Muscle of back (tissue), 3 donors: ENCODE measurements at regions not wholly inside any gene's neighbourhood (a gene's known extent, or its start where the extent isn't known, plus 50 kb on each side); places are given as distances from the start of the nearest gene placed in this dataset.
"Not testable (repeated sequence)": the region's sequence is repeated elsewhere in the genome, so short reads cannot be mapped to it uniquely, and the experiment has no call there.

ENCODE experiments used
- DNase-seq, 3 donors: peaks; one replicate each; pipeline versions ENCODE4 v3.0.0 to v3.0.0-alpha.2; 2013

DNA sequence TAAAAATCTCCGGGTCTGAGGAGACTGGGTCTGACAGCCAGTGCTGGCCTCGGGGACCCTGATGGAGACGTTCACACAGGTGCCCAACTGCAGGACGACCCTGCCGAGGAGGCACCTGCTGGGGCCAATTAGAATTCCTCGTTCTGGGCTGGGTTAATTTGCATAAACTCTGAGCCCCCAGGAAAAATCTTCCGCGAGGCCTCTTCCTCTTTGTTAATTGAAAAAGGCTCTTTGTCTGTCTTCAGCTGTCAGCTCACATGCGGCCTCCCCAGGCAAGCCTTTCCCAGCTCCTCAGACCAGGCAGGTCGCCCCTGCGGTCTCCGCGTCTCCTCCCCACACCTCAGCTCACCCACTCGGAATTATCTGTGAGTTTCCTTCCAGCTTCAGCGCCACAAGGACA, 400.2 kb downstream of the SEC14L1 start:
- no peak for DNase-seq

DNA sequence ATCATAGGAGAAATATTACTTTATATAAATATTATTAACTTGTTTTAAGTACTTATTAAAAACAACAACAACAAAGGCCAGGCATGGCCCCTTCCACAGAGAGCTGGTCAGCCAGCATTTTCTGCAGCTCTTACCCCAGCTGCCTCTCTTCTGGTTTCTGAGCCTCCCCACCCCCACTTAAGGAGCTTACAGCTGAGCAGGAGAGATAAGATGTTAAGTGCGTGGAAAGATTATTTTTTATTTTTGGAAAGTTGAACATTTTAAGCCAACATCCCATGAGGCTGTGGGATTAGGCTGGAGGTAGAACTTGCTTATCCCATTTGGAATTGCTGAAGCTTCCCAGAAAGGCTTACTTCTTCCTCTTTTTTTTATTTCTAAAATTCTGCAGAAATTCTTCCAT, 401.2 kb downstream of the SEC14L1 start:
- no peak for DNase-seq

DNA sequence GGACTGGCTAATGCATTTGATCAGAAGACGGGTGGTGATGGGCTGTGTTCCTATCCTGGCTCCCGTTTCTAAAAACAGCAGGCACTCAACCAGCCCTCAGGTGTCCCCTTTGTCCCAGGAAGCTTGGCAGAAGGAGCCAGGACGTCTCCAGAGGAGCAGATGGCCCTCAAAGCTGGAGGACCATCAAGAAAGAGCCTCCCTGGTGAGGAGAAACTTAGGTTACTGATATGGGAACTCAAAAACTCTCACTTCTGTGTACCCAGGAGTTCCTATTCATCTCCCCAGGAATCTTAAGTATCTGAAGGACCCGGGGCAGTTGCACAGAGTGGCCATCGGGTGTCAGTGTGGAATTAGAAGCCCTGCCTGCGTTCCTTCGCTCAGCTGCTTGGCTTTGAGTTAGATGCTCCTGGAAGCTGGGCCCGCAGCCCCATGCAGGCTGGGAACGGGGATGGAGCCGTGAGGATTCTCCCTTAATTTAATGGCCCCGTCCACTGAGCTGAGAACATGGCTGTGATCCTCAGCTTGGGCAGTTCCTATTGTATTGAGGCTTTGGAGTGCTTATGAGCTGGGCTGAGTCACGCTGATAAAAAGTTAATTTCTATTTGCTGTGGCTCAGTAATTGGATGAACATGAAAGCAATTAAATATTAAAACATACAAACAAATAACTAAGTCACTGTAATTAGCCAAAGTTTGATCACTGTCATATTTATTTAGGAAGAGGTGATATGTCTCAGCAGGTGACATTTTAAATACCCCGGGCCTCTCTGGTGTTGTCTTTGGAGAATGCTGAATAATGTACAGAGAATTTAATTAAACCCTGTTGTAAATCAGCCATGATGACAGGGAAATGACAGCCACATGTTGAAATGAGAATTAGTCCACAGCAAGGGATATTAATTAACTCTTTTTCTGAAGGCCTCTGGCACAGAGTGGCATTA, 402.1 kb downstream of the SEC14L1 start:
- DNase-seq, result peak; percentile 81 to 94 (median 90)

- DNase-seq, result no peak
These were observed 403.0 kb downstream of the SEC14L1 start for GRCh38 chr17:77543801-77544200.

DNA sequence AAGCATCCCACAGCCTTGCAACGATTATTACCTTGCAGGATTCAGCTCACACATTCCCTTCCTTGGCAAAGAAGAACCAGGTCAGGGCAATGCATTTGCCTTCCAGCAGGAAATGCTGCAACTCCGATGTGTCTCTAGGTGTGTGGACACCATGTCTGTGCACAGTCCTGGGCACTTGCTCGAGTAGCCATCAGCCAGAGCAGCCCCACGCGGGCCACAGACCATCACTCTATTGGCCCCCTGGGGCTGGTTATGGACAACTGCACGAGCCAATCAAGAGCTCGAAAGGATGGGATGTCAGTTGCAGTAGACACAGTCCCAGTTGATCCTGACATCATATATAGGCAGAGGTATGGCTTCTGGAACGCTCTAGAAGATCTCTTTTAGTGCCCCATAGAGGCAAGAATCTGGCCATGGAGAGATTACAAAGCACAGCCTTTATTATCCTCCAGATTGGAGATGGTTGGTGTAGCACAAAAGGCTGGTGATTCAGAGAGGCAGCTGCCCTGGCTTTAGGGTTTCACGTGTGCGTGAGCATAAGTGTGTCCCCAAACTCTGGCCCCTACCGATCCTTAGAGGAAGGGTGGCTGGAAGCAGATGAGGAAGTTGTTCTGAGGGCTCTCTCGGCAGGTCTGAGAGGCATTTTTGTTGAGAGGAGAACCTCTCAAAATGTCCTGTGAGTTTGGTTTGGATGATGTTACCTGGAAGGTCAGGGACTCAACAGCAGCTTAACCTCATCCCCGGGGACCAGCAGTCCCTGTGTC, 403.8 kb downstream of the SEC14L1 start:
- no peak for DNase-seq

- no peak for DNase-seq
These were observed 406.0 kb downstream of the SEC14L1 start for GRCh38 chr17:77546772-77547241.

GRCh38 chr17:77548967-77549366, 408.2 kb downstream of the SEC14L1 start:
- DNase-seq, result no peak

DNA sequence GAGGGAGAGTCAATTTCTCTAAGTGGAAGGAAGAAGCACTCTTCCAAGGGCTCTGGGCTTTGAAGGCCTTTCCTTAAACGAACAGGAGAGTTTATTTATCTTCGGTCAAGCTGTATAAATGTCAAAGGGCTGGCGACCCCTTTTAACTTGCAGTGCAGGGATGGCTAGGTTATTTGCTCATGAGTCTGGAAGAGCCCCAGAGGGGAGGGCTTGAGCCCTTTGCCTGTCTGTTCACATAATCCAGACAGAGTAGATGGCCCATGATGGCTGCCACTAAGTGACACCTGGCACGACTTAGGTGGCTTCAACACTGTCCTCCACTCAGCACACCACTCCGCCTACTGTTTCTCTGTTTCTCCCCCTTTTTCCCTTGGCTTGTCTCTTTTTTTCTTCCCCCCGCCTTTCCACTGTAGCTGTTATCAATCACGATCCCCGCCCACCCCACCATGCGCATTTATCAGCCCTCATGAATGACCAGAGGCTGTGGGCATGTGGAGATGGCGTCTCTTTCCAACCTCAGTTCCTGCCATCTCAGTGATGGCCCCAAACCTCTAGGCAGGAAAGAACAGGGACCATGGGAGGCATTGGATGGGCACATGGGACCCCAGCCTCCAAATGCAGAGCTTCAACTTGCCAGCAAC, 408.7 kb upstream of the TNRC6C start:
- DNase-seq, result no peak

DNA sequence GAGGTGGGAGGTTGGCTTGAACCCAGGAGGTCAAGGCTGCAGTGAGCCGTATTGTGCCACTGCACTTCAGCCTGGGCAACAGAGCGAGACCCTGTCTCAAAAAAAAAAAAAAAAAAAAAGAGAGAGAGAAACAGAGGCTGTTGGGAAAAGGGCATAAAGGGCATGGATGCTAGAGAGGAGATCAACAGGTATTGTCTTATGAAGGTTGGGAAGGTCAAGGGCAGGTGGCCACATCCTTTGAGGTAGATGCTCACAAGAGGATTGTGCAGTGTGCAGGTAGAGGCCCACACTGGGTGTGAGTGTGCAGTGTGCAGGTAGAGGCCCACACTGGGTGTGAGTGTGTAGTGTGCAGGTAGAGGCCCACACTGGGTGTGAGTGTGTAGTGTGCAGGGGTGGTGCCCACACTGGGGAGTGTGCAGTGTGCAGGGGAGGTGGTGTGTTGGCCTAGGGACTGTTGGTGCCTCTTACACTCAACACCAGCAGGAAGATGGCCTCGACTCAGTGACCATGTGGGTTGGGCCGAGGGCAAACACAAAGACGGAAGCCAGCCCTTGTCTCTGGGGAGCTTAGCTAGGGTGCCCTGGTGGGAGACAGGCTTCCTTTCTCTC, 404.9 kb upstream of the TNRC6C start:
- no peak for DNase-seq

DNA sequence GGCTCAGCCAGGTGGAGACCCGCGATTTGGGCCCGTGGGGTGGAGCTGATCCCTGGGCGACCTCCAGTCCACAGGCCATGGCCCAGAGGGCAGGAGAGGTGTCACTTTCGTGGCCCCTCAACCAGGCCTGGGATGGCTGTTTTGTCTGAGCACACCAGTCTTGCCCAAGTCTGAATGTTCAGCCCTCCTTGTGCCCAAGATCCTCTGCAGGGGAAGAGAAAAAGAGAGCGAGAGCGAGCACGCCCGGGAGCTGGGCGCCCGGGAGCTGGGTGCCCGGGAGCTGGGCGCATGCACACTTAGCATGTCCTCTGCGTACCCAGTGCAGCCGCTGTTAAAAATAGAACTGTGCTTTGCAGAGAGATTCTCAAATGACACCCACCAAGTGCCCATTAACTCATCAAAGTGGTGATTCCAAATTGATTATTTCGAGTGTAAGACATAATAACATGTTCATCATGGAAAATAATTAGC, 403.3 kb upstream of the TNRC6C start:
- DNase-seq, result no peak

- DNase-seq, result peak in 2 of 3 donors; percentile 40
These were observed 402.7 kb upstream of the TNRC6C start for GRCh38 chr17:77555741-77556291.

DNA sequence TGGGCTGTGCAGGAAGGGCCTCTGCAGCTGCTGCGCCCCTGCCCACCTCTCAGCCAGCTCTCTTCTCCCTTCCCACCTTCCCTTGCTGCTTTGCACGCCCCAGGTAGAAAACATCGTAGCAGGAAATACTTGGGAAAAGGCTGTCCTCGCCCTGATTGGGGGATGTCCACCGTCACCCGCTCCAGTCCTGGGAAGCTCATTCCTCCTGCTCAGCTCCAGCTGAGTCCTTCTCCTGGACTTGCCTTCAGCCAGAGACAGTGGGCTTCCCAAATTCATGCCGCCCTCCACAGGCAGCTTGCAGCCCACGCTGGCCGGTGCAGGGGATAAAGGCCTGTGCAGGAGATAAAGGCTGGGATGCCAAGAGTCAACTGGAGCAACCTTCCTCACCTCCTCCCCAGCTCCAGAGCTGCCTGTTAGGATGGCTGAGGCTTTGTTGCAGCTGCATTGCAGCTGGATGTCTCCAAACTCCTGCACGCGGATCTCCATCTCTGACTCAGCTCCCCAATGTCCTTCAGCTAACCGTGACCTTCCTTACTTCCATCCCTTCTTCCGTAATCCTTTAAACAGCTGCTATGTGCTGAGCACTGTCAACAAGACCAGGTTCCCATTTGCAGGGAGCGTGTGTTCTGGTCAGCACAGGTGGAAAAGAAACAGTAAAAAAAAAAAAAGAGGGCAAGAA, 402.0 kb upstream of the TNRC6C start:
- peak; percentile 11 to 66 (median 47) for DNase-seq

DNA sequence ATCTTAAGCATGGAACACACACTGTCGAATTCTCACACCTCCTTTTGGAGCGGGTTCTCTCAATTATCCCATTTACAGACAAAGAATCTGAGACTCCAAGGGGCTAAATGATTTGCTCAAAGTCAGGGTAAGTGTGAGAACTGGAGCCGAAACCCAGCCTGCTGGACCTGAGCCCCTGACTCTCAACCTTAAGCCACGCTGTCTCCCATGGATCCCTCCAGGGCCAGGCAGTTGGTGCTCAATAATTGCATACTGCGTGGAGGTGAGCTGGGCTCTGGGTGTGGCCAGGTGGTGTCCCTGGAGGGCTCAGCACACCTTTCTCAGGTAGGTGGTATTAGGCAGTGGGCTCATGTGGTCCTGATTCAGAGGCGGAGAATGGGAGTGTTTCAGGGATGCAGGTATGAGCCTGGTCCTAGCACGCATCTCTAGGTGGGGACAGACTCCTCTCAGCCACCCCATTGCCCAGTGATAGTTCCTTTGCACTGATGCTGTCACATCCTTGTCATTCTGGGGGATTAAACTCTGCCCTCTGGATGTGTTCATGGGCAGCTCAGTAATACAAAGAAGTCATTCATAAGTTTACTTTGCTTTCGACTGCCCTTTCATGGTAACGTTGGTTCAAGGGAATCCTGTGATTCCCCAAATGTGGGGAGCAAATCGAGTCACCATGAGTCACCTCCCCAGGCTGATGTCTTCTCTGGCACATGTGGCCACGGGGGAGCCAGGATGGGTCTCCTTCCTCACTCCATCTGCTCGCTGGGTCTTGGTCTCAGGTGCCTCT, 399.5 kb upstream of the TNRC6C start:
- DNase-seq, result no peak

- no peak for DNase-seq
These were observed 398.1 kb upstream of the TNRC6C start for GRCh38 chr17:77560381-77560780.

GRCh38 chr17:77560841-77561240, 397.7 kb upstream of the TNRC6C start:
- no peak for DNase-seq

DNA sequence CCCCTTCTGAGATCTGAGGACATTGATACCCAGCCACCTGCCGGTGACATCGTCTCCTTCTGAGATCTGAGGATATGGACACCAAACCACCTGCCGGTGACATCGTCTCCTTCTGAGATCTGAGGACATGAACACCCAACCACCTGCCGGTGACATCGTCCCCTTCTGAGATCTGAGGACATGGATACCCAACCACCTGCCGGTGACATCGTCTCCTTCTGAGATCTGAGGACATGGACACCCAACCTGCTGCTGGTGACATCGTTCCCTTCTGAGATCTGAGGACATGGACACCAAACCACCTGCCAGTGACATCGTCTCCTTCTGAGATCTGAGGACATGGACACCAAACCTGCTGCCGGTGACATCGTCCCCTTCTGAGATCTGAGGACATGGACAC, 396.1 kb upstream of the TNRC6C start:
- DNase-seq, result not testable (repeated sequence)

DNA sequence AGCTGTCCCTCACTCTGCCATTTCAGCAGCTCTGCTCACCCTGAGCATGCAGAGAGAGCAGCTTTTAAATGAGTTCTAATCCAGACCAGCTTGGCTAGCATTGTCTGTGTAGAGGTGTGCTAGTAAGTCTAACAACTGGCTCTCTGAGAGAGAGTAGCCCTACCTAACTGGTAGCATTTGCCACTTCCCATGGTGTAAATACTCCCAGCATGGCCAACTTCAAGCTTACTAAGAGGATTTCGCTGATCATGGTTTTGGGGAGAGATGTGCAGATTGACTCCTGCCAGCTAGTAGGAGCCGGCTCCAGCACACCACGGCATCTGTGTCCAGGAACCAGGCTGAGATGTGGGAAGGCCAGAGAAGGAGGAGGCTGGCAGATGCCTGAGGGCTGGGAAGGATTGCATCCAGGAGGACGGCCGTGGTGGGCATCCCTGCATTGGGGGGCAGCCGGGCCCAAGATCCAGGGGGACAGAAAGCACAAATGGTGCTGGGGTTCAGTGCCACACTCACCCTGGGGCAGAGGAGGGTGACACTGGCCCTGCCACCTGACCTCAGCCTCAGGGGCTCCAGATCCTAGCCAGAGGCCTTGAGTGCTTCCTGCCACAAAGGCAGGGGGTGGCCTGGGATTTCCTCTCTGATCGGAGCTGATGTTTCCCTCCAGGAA, 394.9 kb upstream of the TNRC6C start:
- no peak for DNase-seq

DNA sequence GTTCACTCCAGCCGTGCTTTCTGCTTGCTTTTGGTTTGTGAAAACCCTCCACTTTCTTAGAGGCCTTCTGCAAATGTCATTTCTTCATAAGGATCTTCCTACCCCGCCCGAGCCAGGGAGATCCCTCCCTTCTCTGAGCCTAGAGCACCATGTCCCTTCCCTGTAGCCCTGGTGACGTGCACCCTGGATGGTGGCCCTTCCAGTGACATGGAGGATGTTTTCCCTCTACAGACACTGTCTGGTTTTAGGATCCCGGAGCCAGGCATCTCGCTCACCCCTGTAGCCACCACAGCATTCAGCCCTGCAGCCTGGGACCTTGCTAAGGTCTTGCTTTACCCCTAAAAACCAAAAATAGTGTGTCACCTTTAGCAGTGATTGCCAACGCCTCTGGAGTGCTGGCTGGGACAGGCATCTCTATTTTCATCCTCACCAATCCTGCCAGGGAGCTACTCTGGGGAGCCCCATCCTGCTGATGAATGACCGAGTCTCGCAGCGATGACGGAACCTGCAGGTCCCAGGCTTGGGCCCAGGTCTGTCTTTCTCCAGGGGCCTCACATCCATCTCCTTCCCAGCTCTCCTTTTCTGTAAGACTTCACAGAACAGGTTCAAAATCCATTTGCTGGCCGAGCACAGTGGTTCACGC, 394.1 kb upstream of the TNRC6C start:
- no peak for DNase-seq

- no peak for DNase-seq
These were observed 393.3 kb upstream of the TNRC6C start for GRCh38 chr17:77565166-77565565.
